ENCODE measurements at regions not wholly inside any gene's neighbourhood (a gene's known extent, or its start where the extent isn't known, plus 50 kb on each side); places are given as distances from the start of the nearest gene placed in this dataset.
"Not testable (repeated sequence)": the region's sequence is repeated elsewhere in the genome, so short reads cannot be mapped to it uniquely, and the experiment has no call there.

GRCh38 chr4:30073011-30073710 lies 647.0 kb upstream of the PCDH7 start:
- no peak overlapping the region for H3K9ac ChIP-seq (ENCODE audit: low read depth, low read length)
- H3K36me3 ChIP-seq (ENCODE audit: insufficient read depth, low read length): no peaks in the 10 kb centered on the region
- no peaks in the 10 kb centered on the region for H3K4me1 ChIP-seq (ENCODE audit: insufficient read depth, low read length)
- H3K9me3 ChIP-seq (ENCODE audit: control insufficient read depth, insufficient read depth, low read length): no peaks in the 10 kb centered on the region

GRCh38 chr4:30092420-30093128 lies 627.6 kb upstream of the PCDH7 start:
- H3K9ac ChIP-seq (ENCODE audit: low read depth, low read length); H3K36me3 ChIP-seq (ENCODE audit: insufficient read depth, low read length); H3K4me1 ChIP-seq (ENCODE audit: insufficient read depth, low read length); H3K9me3 ChIP-seq (ENCODE audit: control insufficient read depth, insufficient read depth, low read length): not testable (repeated sequence)

GRCh38 chr4:30094887-30095286 lies 625.3 kb upstream of the PCDH7 start:
- Histone ChIP-seq H3K36me3 (ENCODE audit: insufficient read depth, low read length) (no peaks in the 10 kb centered on the region; the same call in 1 of the 2 replicates), H3K4me1 (ENCODE audit: insufficient read depth, low read length) (no peaks in the 10 kb centered on the region), H3K9me3 (ENCODE audit: control insufficient read depth, insufficient read depth, low read length) (peaks cover 11% of the 10 kb centered on the region; the same call in 1 of the 2 replicates), H3K9ac (ENCODE audit: low read depth, low read length) (no peak overlapping the region)

GRCh38 chr4:30103455-30103854 lies 616.7 kb upstream of the PCDH7 start:
- no peak overlapping the region for H3K9ac ChIP-seq (ENCODE audit: low read depth, low read length)
- peaks cover 26% of the 10 kb centered on the region; the same call in 1 of the 2 replicates for H3K9me3 ChIP-seq (ENCODE audit: control insufficient read depth, insufficient read depth, low read length)
- no peaks in the 10 kb centered on the region for H3K36me3 ChIP-seq (ENCODE audit: insufficient read depth, low read length)
- H3K4me1 ChIP-seq (ENCODE audit: insufficient read depth, low read length): no peaks in the 10 kb centered on the region

GRCh38 chr4:30116401-30116800 lies 603.8 kb upstream of the PCDH7 start:
- no peaks in the 10 kb centered on the region for H3K4me1 ChIP-seq (ENCODE audit: insufficient read depth, low read length)
- no peak overlapping the region for H3K9ac ChIP-seq (ENCODE audit: low read depth, low read length)
- peaks cover 14% of the 10 kb centered on the region for H3K9me3 ChIP-seq (ENCODE audit: control insufficient read depth, insufficient read depth, low read length)
- H3K36me3 ChIP-seq (ENCODE audit: insufficient read depth, low read length): no peaks in the 10 kb centered on the region

GRCh38 chr4:30117433-30117832 lies 602.7 kb upstream of the PCDH7 start:
- Histone ChIP-seq H3K9ac (ENCODE audit: low read depth, low read length) (no peak overlapping the region), H3K9me3 (ENCODE audit: control insufficient read depth, insufficient read depth, low read length) (peaks cover 8% of the 10 kb centered on the region), H3K36me3 (ENCODE audit: insufficient read depth, low read length) (no peaks in the 10 kb centered on the region), H3K4me1 (ENCODE audit: insufficient read depth, low read length) (no peaks in the 10 kb centered on the region)

- H3K9me3 ChIP-seq (ENCODE audit: control insufficient read depth, insufficient read depth, low read length): peaks cover 8% of the 10 kb centered on the region
- H3K36me3 ChIP-seq (ENCODE audit: insufficient read depth, low read length): no peaks in the 10 kb centered on the region
- H3K9ac ChIP-seq (ENCODE audit: low read depth, low read length): no peak overlapping the region
Observed at GRCh38 chr4:30122711-30123110, 597.5 kb upstream of the PCDH7 start.

GRCh38 chr4:30124621-30125020 lies 595.5 kb upstream of the PCDH7 start:
- not testable (repeated sequence) for H3K4me1 ChIP-seq (ENCODE audit: insufficient read depth, low read length); H3K9ac ChIP-seq (ENCODE audit: low read depth, low read length); H3K36me3 ChIP-seq (ENCODE audit: insufficient read depth, low read length); H3K9me3 ChIP-seq (ENCODE audit: control insufficient read depth, insufficient read depth, low read length)

More at GRCh38 chr4:30122711-30123110, 597.5 kb upstream of the PCDH7 start:
- no peaks in the 10 kb centered on the region for H3K4me1 ChIP-seq (ENCODE audit: insufficient read depth, low read length)

GRCh38 chr4:30125868-30126267 lies 594.3 kb upstream of the PCDH7 start:
- H3K9ac ChIP-seq (ENCODE audit: low read depth, low read length): no peak overlapping the region
- no peaks in the 10 kb centered on the region for H3K9me3 ChIP-seq (ENCODE audit: control insufficient read depth, insufficient read depth, low read length)
- H3K36me3 ChIP-seq (ENCODE audit: insufficient read depth, low read length): no peaks in the 10 kb centered on the region

GRCh38 chr4:30126351-30126750 lies 593.8 kb upstream of the PCDH7 start:
- Histone ChIP-seq H3K36me3 (ENCODE audit: insufficient read depth, low read length) (no peaks in the 10 kb centered on the region), H3K9me3 (ENCODE audit: control insufficient read depth, insufficient read depth, low read length) (no peaks in the 10 kb centered on the region), H3K9ac (ENCODE audit: low read depth, low read length) (no peak overlapping the region), H3K4me1 (ENCODE audit: insufficient read depth, low read length) (no peaks in the 10 kb centered on the region)

More at GRCh38 chr4:30125868-30126267, 594.3 kb upstream of the PCDH7 start:
- H3K4me1 ChIP-seq (ENCODE audit: insufficient read depth, low read length): no peaks in the 10 kb centered on the region

GRCh38 chr4:30148828-30149227 lies 571.3 kb upstream of the PCDH7 start:
- not testable (repeated sequence) for H3K9me3 ChIP-seq (ENCODE audit: control insufficient read depth, insufficient read depth, low read length); H3K9ac ChIP-seq (ENCODE audit: low read depth, low read length); H3K36me3 ChIP-seq (ENCODE audit: insufficient read depth, low read length)
- peaks cover 20% of the 10 kb centered on the region for H3K4me1 ChIP-seq (ENCODE audit: insufficient read depth, low read length)

- Histone ChIP-seq H3K4me1 (ENCODE audit: insufficient read depth, low read length) (peaks cover 20% of the 10 kb centered on the region), H3K9ac (ENCODE audit: low read depth, low read length) (peak overlapping the region; percentile 22; the same call in 1 of the 2 replicates)
- H3K9me3 ChIP-seq (ENCODE audit: control insufficient read depth, insufficient read depth, low read length); H3K36me3 ChIP-seq (ENCODE audit: insufficient read depth, low read length): not testable (repeated sequence)
Observed at GRCh38 chr4:30149539-30149938, 570.6 kb upstream of the PCDH7 start.

GRCh38 chr4:30153427-30153826 lies 566.7 kb upstream of the PCDH7 start:
- Histone ChIP-seq H3K36me3 (ENCODE audit: insufficient read depth, low read length) (no peaks in the 10 kb centered on the region), H3K4me1 (ENCODE audit: insufficient read depth, low read length) (peaks cover 15% of the 10 kb centered on the region), H3K9me3 (ENCODE audit: control insufficient read depth, insufficient read depth, low read length) (peaks cover 7% of the 10 kb centered on the region), H3K9ac (ENCODE audit: low read depth, low read length) (no peak overlapping the region)

- no peaks in the 10 kb centered on the region for H3K36me3 ChIP-seq (ENCODE audit: insufficient read depth, low read length)
- H3K9ac ChIP-seq (ENCODE audit: low read depth, low read length): no peak overlapping the region
- no peaks in the 10 kb centered on the region for H3K4me1 ChIP-seq (ENCODE audit: insufficient read depth, low read length)
- H3K9me3 ChIP-seq (ENCODE audit: control insufficient read depth, insufficient read depth, low read length): no peaks in the 10 kb centered on the region
Observed at GRCh38 chr4:30160140-30160539, 560.0 kb upstream of the PCDH7 start.

GRCh38 chr4:30172416-30172815 lies 547.8 kb upstream of the PCDH7 start:
- Histone ChIP-seq H3K4me1 (ENCODE audit: insufficient read depth, low read length) (no peaks in the 10 kb centered on the region), H3K9me3 (ENCODE audit: control insufficient read depth, insufficient read depth, low read length) (no peaks in the 10 kb centered on the region), H3K9ac (ENCODE audit: low read depth, low read length) (no peak overlapping the region), H3K36me3 (ENCODE audit: insufficient read depth, low read length) (no peaks in the 10 kb centered on the region)

All from ES-I3 (cell line).